K562 (cell line): ENCODE measurements at regions not wholly inside any gene's neighbourhood (a gene's known extent, or its start where the extent isn't known, plus 50 kb on each side); places are given as distances from the start of the nearest gene placed in this dataset.

Experiments used
- ATAC-seq: fragments of 200-7000 bp; cut with Tn5 transposase; 3 replicates; pipeline ENCODE4 v1.9.1; 2020; ENCODE audit warnings: moderate library complexity
- BruUV-seq: library from RNA; stranded (reverse); fragments of 400-500 nt; replicated peaks from 2 replicates; lab custom pipeline; 2021; lab: Mats Ljungman, UMichigan
- CTCF ChIA-PET: fragments of 300-600 bp; formaldehyde crosslinking; extraction: SDS; loops from one replicate; lab custom pipeline; 2021; ENCODE audit warnings: low intra/inter-chr PET ratio; lab: Yijun Ruan, JAX
- POLR2A ChIA-PET: fragments of 300-600, 350-650 bp; sonication (Branson Sonifier 250); formaldehyde crosslinking; extraction: SDS; loops from one replicate; lab custom pipeline; 2021; ENCODE audit warnings: antibody characterized with exemption, inconsistent platforms; lab: Yijun Ruan, JAX
- DNase-seq, 4 experiments: peaks; one replicate each; pipeline versions ENCODE4 v3.0.0 to v3.0.0-alpha.2; 2011 to 2018; ENCODE audit warnings: low spot score in 3 of 4, mixed read lengths in 3 of 4; ENCODE audit errors: extremely low read depth in 1 of 4
- FAIRE-seq: peaks from 2 replicates; lab custom pipeline; 2011; peaks lifted over from hg19 to GRCh38; lab: Jason Lieb, UNC
- H2AFZ ChIP-seq: 2 replicates; pipeline ENCODE4 v1.6.0; 2011; ENCODE audit warnings: low read depth, low read length, control low read depth, inconsistent platforms
- H3K27ac ChIP-seq: fragments of 200-600 bp; 3 replicates; pipeline ENCODE4 v1.8.0; 2011; ENCODE audit warnings: low read depth, mild to moderate bottlenecking, control low read depth, inconsistent platforms, low read length, moderate library complexity, mixed read lengths; ENCODE audit errors: extremely low read depth
- H3K27me3 ChIP-seq, 2 experiments: fragments of 300-600 bp in 1 of 2; 2 replicates in 1 of 2; 3 replicates in 1 of 2; pipeline versions ENCODE4 v1.6.0 to v1.8.0; 2011; ENCODE audit warnings: inconsistent platforms in 2 of 2, low read length in 2 of 2, mild to moderate bottlenecking in 1 of 2, mixed read lengths in 1 of 2, moderate library complexity in 1 of 2; ENCODE audit not compliant: control insufficient read depth in 2 of 2, insufficient read depth in 2 of 2
- H3K36me3 ChIP-seq: fragments of 300-600 bp; 3 replicates; pipeline ENCODE4 v1.8.0; 2011; ENCODE audit warnings: mild to moderate bottlenecking, low read length, inconsistent platforms; ENCODE audit not compliant: control insufficient read depth, insufficient read depth
- H3K4me1 ChIP-seq, 2 experiments: fragments of 200-600 bp in 1 of 2; replicated peaks in 1 of 2; 2 replicates in 1 of 2; 3 replicates in 1 of 2; pipeline versions ENCODE4 v1.5.1 to v1.8.0; 2011; ENCODE audit warnings: inconsistent platforms in 2 of 2, low read length in 2 of 2, mild to moderate bottlenecking in 1 of 2, mixed read lengths in 1 of 2, moderate library complexity in 1 of 2; ENCODE audit not compliant: control insufficient read depth in 2 of 2, insufficient read depth in 2 of 2
- H3K4me2 ChIP-seq: 2 replicates; pipeline ENCODE4 v1.6.1; 2011; ENCODE audit warnings: low read length, control low read depth, inconsistent platforms, mixed read lengths; ENCODE audit not compliant: insufficient read depth
- H3K4me3 ChIP-seq: fragments of 200-600 bp; sonication (generic), shearing (Covaris generic); 2 replicates; pipeline ENCODE4 v1.5.1; 2016; ENCODE audit warnings: control low read depth, inconsistent platforms
- H3K79me2 ChIP-seq: fragments of 200-600 bp; 3 replicates; pipeline ENCODE4 v1.8.0; 2011; ENCODE audit warnings: low read length, inconsistent platforms; ENCODE audit not compliant: control insufficient read depth, insufficient read depth
- H3K9ac ChIP-seq, 2 experiments: 2 replicates each; pipeline versions ENCODE4 v1.6.0 to v1.6.1; 2011; ENCODE audit warnings: low read depth in 2 of 2, low read length in 2 of 2, control low read depth in 1 of 2, inconsistent platforms in 1 of 2, mild to moderate bottlenecking in 1 of 2, mixed read lengths in 1 of 2; ENCODE audit not compliant: insufficient read depth in 1 of 2
- H3K9me1 ChIP-seq: one replicate; pipeline ENCODE4 v1.6.0; 2011; ENCODE audit warnings: inconsistent platforms, mild to moderate bottlenecking, low read length, moderate library complexity; ENCODE audit not compliant: control insufficient read depth, insufficient read depth
- H3K9me3 ChIP-seq: replicated peaks from 2 replicates; pipeline ENCODE4 v1.5.1; 2011; ENCODE audit warnings: low read depth, low read length, inconsistent platforms; ENCODE audit not compliant: control insufficient read depth, insufficient read depth
- H4K20me1 ChIP-seq: replicated peaks from 2 replicates; pipeline ENCODE4 v1.6.1; 2011; ENCODE audit warnings: low read length, inconsistent platforms, mixed read lengths; ENCODE audit not compliant: control insufficient read depth, insufficient read depth
- ARID1B ChIP-seq: fragments of 450-650 bp; IDR thresholded peaks from 2 replicates; pipeline ENCODE4 v1.6.1; 2016; ENCODE audit warnings: antibody characterized with exemption, mild to moderate bottlenecking, inconsistent platforms
- BDP1 ChIP-seq: IDR thresholded peaks from 3 replicates; pipeline ENCODE4 v1.6.1; 2011; ENCODE audit not compliant: insufficient read length, insufficient read depth
- E2F8 ChIP-seq: fragments of 450-650 bp; IDR thresholded peaks from 2 replicates; pipeline ENCODE4 v1.7.1; 2018; ENCODE audit warnings: mild to moderate bottlenecking, low read depth; ENCODE audit not compliant: partially characterized antibody
- EGR1 ChIP-seq: fragments of 450-650 bp; conservative IDR thresholded peaks from 2 replicates; pipeline ENCODE4 v1.6.1; 2017; ENCODE audit warnings: mild to moderate bottlenecking
- FOXJ3 ChIP-seq: sonication (generic); formaldehyde crosslinking; IDR thresholded peaks from 2 replicates; pipeline ENCODE4 v1.4.0; 2020; ENCODE audit warnings: mild to moderate bottlenecking, missing genetic modification reagents
- MCM7 ChIP-seq, 2 experiments: fragments of 450-650 bp; IDR thresholded peaks; 2 replicates each; pipeline ENCODE4 v1.6.1; 2016 to 2018
- MYNN ChIP-seq, 2 experiments: sonication (generic); formaldehyde crosslinking in 1 of 2; IDR thresholded peaks; 2 replicates each; pipeline versions ENCODE4 v1.5.0 to v1.6.1; 2016 to 2020; ENCODE audit warnings: antibody characterized with exemption in 1 of 2, missing genetic modification reagents in 1 of 2
- NR2F6 ChIP-seq: fragments of 450-650 bp; formaldehyde crosslinking; IDR thresholded peaks from 2 replicates; pipeline ENCODE4 v1.4.0; 2020; ENCODE audit warnings: mild to moderate bottlenecking
- PHF21A ChIP-seq: fragments of 450-650 bp; IDR thresholded peaks from 2 replicates; pipeline ENCODE4 v1.6.1; 2017; ENCODE audit warnings: low read depth, borderline replicate concordance
- PRPF4 ChIP-seq: fragments of 200-400 bp; formaldehyde crosslinking; IDR thresholded peaks from one replicate; pipeline ENCODE4 v1.6.1; 2017; ENCODE audit warnings: low read length, low read depth, mild to moderate bottlenecking; ENCODE audit not compliant: insufficient read depth, poor library complexity, severe bottlenecking
- RBM25 ChIP-seq: fragments of 200-400 bp; formaldehyde crosslinking; IDR thresholded peaks from 2 replicates; pipeline ENCODE4 v1.6.1; 2018; ENCODE audit warnings: low read length, low read depth, moderate library complexity; ENCODE audit not compliant: severe bottlenecking
- TAF15 ChIP-seq: fragments of 200-400 bp; formaldehyde crosslinking; IDR thresholded peaks from 2 replicates; pipeline ENCODE4 v1.6.1; 2017; ENCODE audit warnings: mild to moderate bottlenecking, low read depth, low read length, moderate library complexity
- USF1 ChIP-seq: sonication (generic); formaldehyde crosslinking; IDR thresholded peaks from 2 replicates; pipeline ENCODE4 v1.9.0; 2022; ENCODE audit warnings: mild to moderate bottlenecking, missing genetic modification reagents
- ZC3H8 ChIP-seq: fragments of 450-650 bp; IDR thresholded peaks from 2 replicates; pipeline ENCODE4 v1.6.1; 2017
- ZNF146 ChIP-seq: IDR thresholded peaks from one replicate; pipeline ENCODE4 v1.6.1; 2018; ENCODE audit warnings: missing compliant biosample characterization; ENCODE audit not compliant: unreplicated experiment
- ZNF282 ChIP-seq: sonication (generic); formaldehyde crosslinking; IDR thresholded peaks from 2 replicates; pipeline ENCODE4 v1.8.1; 2023; ENCODE audit warnings: missing genetic modification reagents
- ZNF3 ChIP-seq: fragments of 250-450 bp; sonication (Bioruptor Pico); IDR thresholded peaks from 2 replicates; pipeline ENCODE4 v1.5.0; 2021; ENCODE audit warnings: mild to moderate bottlenecking, moderate library complexity
- ZNF717 ChIP-seq: fragments of 250-450 bp; sonication (Bioruptor Pico); IDR thresholded peaks from 2 replicates; pipeline ENCODE4 v1.5.0; 2021
- WGBS: fragments of 100-300 bp; shearing (Covaris generic); methylation state at CpG from one replicate; pipeline ENCODE4 v1.1.6; 2016; ENCODE audit warnings: low coverage, mixed read lengths; ENCODE audit not compliant: insufficient coverage; ENCODE audit errors: missing lambda C conversion rate; 5-methylcytosine and 5-hydroxymethylcytosine counted together
- in situ Hi-C: fragments of 300-500 bp; cut with MboI; formaldehyde crosslinking; loops from 4 replicates; pipeline ENCODE4 v1.15.0; 2018; ENCODE audit warnings: inconsistent platforms, mixed read lengths
- intact Hi-C: fragments of 100-400 bp; cut with micrococcal nuclease; formaldehyde crosslinking; loops from 2 replicates; pipeline ENCODE4 v1.14.2; 2022

GRCh38 chr15:46389739-46390138 lies 754.9 kb downstream of the SQOR start (continued):
- no peak for TF ChIP-seq E2F8
- no peak for TF ChIP-seq NR2F6 (CRISPR knock-in tag)
- TF ChIP-seq ZNF717 = no peak
- TF ChIP-seq ZNF282 = no peak
- TF ChIP-seq PRPF4 = no peak
- no peak for TF ChIP-seq MYNN (IDR thresholded peaks at IDR 0.05)
- no peak for TF ChIP-seq MYNN (CRISPR knock-in tag; IDR thresholded peaks at IDR 0.05)
- TF ChIP-seq EGR1 = no peak
- TF ChIP-seq RBM25 = no peak
- no peak for TF ChIP-seq MCM7 (IDR thresholded peaks at IDR 0.05)
- TF ChIP-seq TAF15 = no peak

- 6% methylated on average over 2 of the region's 2 CpGs for WGBS
- no peak for ATAC-seq
- no TSS peak for BruUV-seq
- no peaks in the 10 kb centered on the region for H3K27me3 ChIP-seq
- H3K4me2 ChIP-seq = no peak overlapping the region
- H3K4me3 ChIP-seq = no peak overlapping the region
- H3K36me3 ChIP-seq = no peaks in the 10 kb centered on the region
- no peaks in the 10 kb centered on the region for H3K79me2 ChIP-seq
- intact Hi-C loops = no loop called here
- in situ Hi-C loops = no loop called here
- 0 out of 2 replicates have a peak, but pooled peaks cover 2% of the 10 kb centered on the region for H3K9me3 ChIP-seq
- H3K4me1 ChIP-seq = no peaks in the 10 kb centered on the region
- no peaks in the 10 kb centered on the region for H4K20me1 ChIP-seq
- ChIA-PET POLR2A (no interaction called here), CTCF (no interaction called here)
- H3K27ac ChIP-seq = no peak overlapping the region
- H3K9ac ChIP-seq = no peak overlapping the region
- DNase-seq = no peak
- H2AFZ ChIP-seq = no peak overlapping the region
- FAIRE-seq = no peak
- no peaks in the 10 kb centered on the region for H3K9me1 ChIP-seq
- TF ChIP-seq BDP1 = no peak
- TF ChIP-seq FOXJ3 (CRISPR knock-in tag) = no peak
- TF ChIP-seq ARID1B = no peak
- TF ChIP-seq PHF21A = no peak
- no peak for TF ChIP-seq ZNF146 (CRISPR knock-in tag)
- TF ChIP-seq ZC3H8 = no peak
- no peak for TF ChIP-seq USF1 (CRISPR knock-in tag)
- no peak for TF ChIP-seq ZNF3 (CRISPR knock-in tag)
These were observed 759.6 kb downstream of the SQOR start for GRCh38 chr15:46394463-46394862.
